Activated naive CD8-positive, alpha-beta T cell treated with anti-CD3 and anti-CD28 coated beads, Interleukin-2, amount 50 U/mL, for 16 hours (primary cell): ENCODE measurements at regions not wholly inside any gene's neighbourhood (a gene's known extent, or its start where the extent isn't known, plus 50 kb on each side); places are given as distances from the start of the nearest gene placed in this dataset.
"Not testable (repeated sequence)": the region's sequence is repeated elsewhere in the genome, so short reads cannot be mapped to it uniquely, and the experiment has no call there.

Source experiments
- DNase-seq: peaks from one replicate; pipeline ENCODE4 v3.0.0-alpha.2; 2020; ENCODE audit warnings: low read depth, low spot score

- DNase-seq, result no peak
Measured at GRCh38 chr3:110390372-110390771, 681.2 kb upstream of the NECTIN3 start.

GRCh38 chr3:110391042-110391441 is 680.6 kb upstream of the NECTIN3 start:
- DNase-seq, result no peak

GRCh38 chr3:110391640-110392395 is 679.8 kb upstream of the NECTIN3 start:
- no peak for DNase-seq

- no peak for DNase-seq
Measured at GRCh38 chr3:110393941-110394340, 677.7 kb upstream of the NECTIN3 start.

- DNase-seq, result no peak
Measured at GRCh38 chr3:110397115-110397514, 674.5 kb upstream of the NECTIN3 start.

- DNase-seq, result no peak
Measured at GRCh38 chr3:110400315-110400714, 671.3 kb upstream of the NECTIN3 start.

- no peak for DNase-seq
Measured at GRCh38 chr3:110405830-110406585, 665.6 kb upstream of the NECTIN3 start.

- DNase-seq, result no peak
Measured at GRCh38 chr3:110413266-110413665, 658.4 kb upstream of the NECTIN3 start.

- no peak for DNase-seq
Measured at GRCh38 chr3:110413807-110414748, 657.5 kb upstream of the NECTIN3 start.

GRCh38 chr3:110414855-110415254 is 656.8 kb upstream of the NECTIN3 start:
- no peak for DNase-seq

- no peak for DNase-seq
Measured at GRCh38 chr3:110419096-110419495, 652.5 kb upstream of the NECTIN3 start.

- no peak for DNase-seq
Measured at GRCh38 chr3:110419601-110420000, 652.0 kb upstream of the NECTIN3 start.

GRCh38 chr3:110420158-110420641 is 651.4 kb upstream of the NECTIN3 start:
- no peak for DNase-seq

GRCh38 chr3:110423276-110423675 is 648.3 kb upstream of the NECTIN3 start:
- no peak for DNase-seq

- no peak for DNase-seq
Measured at GRCh38 chr3:110430146-110430545, 641.5 kb upstream of the NECTIN3 start.

- no peak for DNase-seq
Measured at GRCh38 chr3:110436209-110436608, 635.4 kb upstream of the NECTIN3 start.

- DNase-seq, result not testable (repeated sequence)
Measured at GRCh38 chr3:110440066-110440653, 631.5 kb upstream of the NECTIN3 start.

- DNase-seq, result no peak
Measured at GRCh38 chr3:110454066-110454465, 617.5 kb upstream of the NECTIN3 start.

- no peak for DNase-seq
Measured at GRCh38 chr3:110456001-110456400, 615.6 kb upstream of the NECTIN3 start.

- no peak for DNase-seq
Measured at GRCh38 chr3:110456438-110457138, 615.0 kb upstream of the NECTIN3 start.

GRCh38 chr3:110457508-110457907 is 614.1 kb upstream of the NECTIN3 start:
- no peak for DNase-seq
